ENCODE measurements at regions not wholly inside any gene's neighbourhood (a gene's known extent, or its start where the extent isn't known, plus 50 kb on each side); places are given as distances from the start of the nearest gene placed in this dataset.

GRCh38 chr4:8710946-8711345, 118.4 kb downstream of the CPZ start:
- Histone ChIP-seq H3K9ac (ENCODE audit: insufficient read depth, low read length, poor library complexity, severe bottlenecking) (no peak overlapping the region), H3K4me2 (replicated peaks; ENCODE audit: extremely low read depth, low read length, poor library complexity, severe bottlenecking) (no peak overlapping the region), H3K4me3 (replicated peaks in 1 of 3; ENCODE audit: low read depth in 2 of 3, low read length in 3 of 3) (no peak overlapping the region), H2AFZ (ENCODE audit: insufficient read depth, low read depth, low read length, poor library complexity, severe bottlenecking) (no peak overlapping the region), H4K20me1 (ENCODE audit: insufficient read depth, low read length) (no peaks in the 10 kb centered on the region), H3K36me3 (replicated peaks in 1 of 2; ENCODE audit: control insufficient read depth in 1 of 2, insufficient read depth in 2 of 2, low read length in 2 of 2) (no peaks in the 10 kb centered on the region), H3K79me2 (ENCODE audit: insufficient read depth, low read length) (no peaks in the 10 kb centered on the region), H3K27ac (ENCODE audit: low read depth in 1 of 2, low read length in 2 of 2) (no peak overlapping the region), H3K27me3 (ENCODE audit: control insufficient read depth in 2 of 2, insufficient read depth in 2 of 2, low read length in 2 of 2) (no peaks in the 10 kb centered on the region), H3K4me1 (ENCODE audit: control insufficient read depth in 1 of 2, insufficient read depth in 2 of 2, low read length in 2 of 2) (no peaks in the 10 kb centered on the region), H3K9me3 (replicated peaks in 1 of 2; ENCODE audit: control insufficient read depth in 1 of 2, insufficient read depth in 1 of 2, low read length in 2 of 2) (peaks cover 7 to 25% of the 10 kb centered on the region in 2 donors)
- peaks cover 3 to 15% (median 5%) of the 10 kb centered on the region in 3 donors for H3K27me3 Mint-ChIP-seq (ENCODE audit: low read depth in 3 of 3)
- no peak for TF ChIP-seq CTCF (IDR thresholded peaks at IDR 0.05)
- peaks cover 8 to 27% (median 17%) of the 10 kb centered on the region in 7 donors for H3K9me3 Mint-ChIP-seq
- no peaks in the 10 kb centered on the region for H3K36me3 Mint-ChIP-seq
- no peak for DNase-seq
- H3K4me3 Mint-ChIP-seq = no peak overlapping the region
- intact Hi-C loops (cut with micrococcal nuclease) = no loop called here
- no peak overlapping the region for H3K27ac Mint-ChIP-seq
- 84% methylated on average over 7 of the region's 8 CpGs for WGBS (ENCODE audit: insufficient coverage)
- H3K4me1 Mint-ChIP-seq = no peaks in the 10 kb centered on the region

GRCh38 chr4:8710416-8710815, 117.9 kb downstream of the CPZ start:
- Histone ChIP-seq H3K79me2 (ENCODE audit: insufficient read depth, low read length) (no peaks in the 10 kb centered on the region), H3K4me1 (ENCODE audit: control insufficient read depth in 1 of 2, insufficient read depth in 2 of 2, low read length in 2 of 2) (no peaks in the 10 kb centered on the region), H3K27ac (ENCODE audit: low read depth in 1 of 2, low read length in 2 of 2) (no peak overlapping the region), H2AFZ (ENCODE audit: insufficient read depth, low read depth, low read length, poor library complexity, severe bottlenecking) (no peak overlapping the region), H3K4me3 (replicated peaks in 1 of 3; ENCODE audit: low read depth in 2 of 3, low read length in 3 of 3) (no peak overlapping the region), H3K27me3 (ENCODE audit: control insufficient read depth in 2 of 2, insufficient read depth in 2 of 2, low read length in 2 of 2) (no peaks in the 10 kb centered on the region), H3K36me3 (replicated peaks in 1 of 2; ENCODE audit: control insufficient read depth in 1 of 2, insufficient read depth in 2 of 2, low read length in 2 of 2) (no peaks in the 10 kb centered on the region), H3K4me2 (replicated peaks; ENCODE audit: extremely low read depth, low read length, poor library complexity, severe bottlenecking) (no peak overlapping the region), H3K9me3 (replicated peaks in 1 of 2; ENCODE audit: control insufficient read depth in 1 of 2, insufficient read depth in 1 of 2, low read length in 2 of 2) (peaks cover 7 to 25% of the 10 kb centered on the region in 2 donors), H4K20me1 (ENCODE audit: insufficient read depth, low read length) (no peaks in the 10 kb centered on the region), H3K9ac (ENCODE audit: insufficient read depth, low read length, poor library complexity, severe bottlenecking) (no peak overlapping the region)
- H3K9me3 Mint-ChIP-seq = peaks cover 8 to 27% (median 17%) of the 10 kb centered on the region in 7 donors
- H3K27ac Mint-ChIP-seq = no peak overlapping the region
- no peak for DNase-seq
- WGBS (ENCODE audit: insufficient coverage) = 100% methylated on average over 1 of the region's 6 CpGs
- intact Hi-C loops (cut with micrococcal nuclease) = no loop called here
- no peak for TF ChIP-seq CTCF (IDR thresholded peaks at IDR 0.05)
- no peaks in the 10 kb centered on the region for H3K4me1 Mint-ChIP-seq
- no peak overlapping the region for H3K4me3 Mint-ChIP-seq
- H3K27me3 Mint-ChIP-seq (ENCODE audit: low read depth in 3 of 3) = peaks cover 5 to 15% (median 5%) of the 10 kb centered on the region in 3 donors
- H3K36me3 Mint-ChIP-seq = no peaks in the 10 kb centered on the region
